Lower leg skin (tissue), 3 donors: ENCODE measurements at regions not wholly inside any gene's neighbourhood (a gene's known extent, or its start where the extent isn't known, plus 50 kb on each side); places are given as distances from the start of the nearest gene placed in this dataset.

ENCODE experiments used
- POLR2A ChIP-seq, 2 donors: fragments of 450-650 bp; IDR thresholded peaks; one replicate each; pipeline ENCODE4 v1.6.1; 2016 to 2017; ENCODE audit warnings: antibody characterized with exemption in 2 of 2, mild to moderate bottlenecking in 1 of 2, moderate library complexity in 1 of 2
- TF ChIP-seq, protein P1 (sequence below), 3 donors: fragments of 450-650 bp; IDR thresholded peaks; one replicate each; pipeline ENCODE4 v1.5.1; 2016; ENCODE audit warnings: antibody characterized with exemption in 3 of 3, mild to moderate bottlenecking in 3 of 3, moderate library complexity in 2 of 3

DNA sequence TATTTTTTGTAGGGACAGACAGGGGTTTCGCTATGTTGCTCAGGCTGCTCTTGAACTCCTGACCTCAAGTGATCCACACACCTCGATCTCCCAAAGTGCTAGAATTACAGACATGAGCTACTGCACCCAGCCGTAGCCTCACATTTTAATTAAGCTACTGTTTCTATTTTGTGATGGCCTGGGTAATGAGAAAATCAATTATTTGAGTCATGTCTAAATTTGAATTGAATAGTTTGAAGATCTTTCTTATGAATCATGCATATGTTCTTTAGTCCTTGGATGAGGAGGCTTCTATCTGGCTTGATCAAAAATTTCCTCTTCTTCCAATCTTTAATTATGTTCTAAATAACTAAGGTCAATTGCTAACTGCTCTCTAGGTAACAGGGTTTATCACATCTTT is 175.0 kb downstream of the REEP3 start:
- TF ChIP-seq, protein P1, sequence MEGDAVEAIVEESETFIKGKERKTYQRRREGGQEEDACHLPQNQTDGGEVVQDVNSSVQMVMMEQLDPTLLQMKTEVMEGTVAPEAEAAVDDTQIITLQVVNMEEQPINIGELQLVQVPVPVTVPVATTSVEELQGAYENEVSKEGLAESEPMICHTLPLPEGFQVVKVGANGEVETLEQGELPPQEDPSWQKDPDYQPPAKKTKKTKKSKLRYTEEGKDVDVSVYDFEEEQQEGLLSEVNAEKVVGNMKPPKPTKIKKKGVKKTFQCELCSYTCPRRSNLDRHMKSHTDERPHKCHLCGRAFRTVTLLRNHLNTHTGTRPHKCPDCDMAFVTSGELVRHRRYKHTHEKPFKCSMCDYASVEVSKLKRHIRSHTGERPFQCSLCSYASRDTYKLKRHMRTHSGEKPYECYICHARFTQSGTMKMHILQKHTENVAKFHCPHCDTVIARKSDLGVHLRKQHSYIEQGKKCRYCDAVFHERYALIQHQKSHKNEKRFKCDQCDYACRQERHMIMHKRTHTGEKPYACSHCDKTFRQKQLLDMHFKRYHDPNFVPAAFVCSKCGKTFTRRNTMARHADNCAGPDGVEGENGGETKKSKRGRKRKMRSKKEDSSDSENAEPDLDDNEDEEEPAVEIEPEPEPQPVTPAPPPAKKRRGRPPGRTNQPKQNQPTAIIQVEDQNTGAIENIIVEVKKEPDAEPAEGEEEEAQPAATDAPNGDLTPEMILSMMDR (IDR thresholded peaks at IDR 0.05): no peak
- no peak for TF ChIP-seq POLR2A (IDR thresholded peaks at IDR 0.05)
